ENCODE measurements at regions not wholly inside any gene's neighbourhood (a gene's known extent, or its start where the extent isn't known, plus 50 kb on each side); places are given as distances from the start of the nearest gene placed in this dataset.
A peak's percentile ranks its signal among the peaks of the same experiment; 100 is the strongest.
"Not testable (repeated sequence)": the region's sequence is repeated elsewhere in the genome, so short reads cannot be mapped to it uniquely, and the experiment has no call there.

- DNase-seq (no peak), ATAC-seq (no peak)
- 89% methylated on average over 2 of the region's 2 CpGs for WGBS
- Histone ChIP-seq H3K27me3 (ENCODE audit: control insufficient read depth, insufficient read depth) (no peaks in the 10 kb centered on the region), H3K9me3 (ENCODE audit: control insufficient read depth, low read length) (no peaks in the 10 kb centered on the region), H3K4me3 (ENCODE audit: low read length) (no peak overlapping the region), H3K27ac (ENCODE audit: low read length) (no peak overlapping the region), H3K4me1 (ENCODE audit: control insufficient read depth, insufficient read depth, low read length) (no peaks in the 10 kb centered on the region)
- intact Hi-C loops (cut with DNase I), result no loop called here
Measured at GRCh38 chr7:81404669-81405068, 365.2 kb downstream of the HGF start.

DNA sequence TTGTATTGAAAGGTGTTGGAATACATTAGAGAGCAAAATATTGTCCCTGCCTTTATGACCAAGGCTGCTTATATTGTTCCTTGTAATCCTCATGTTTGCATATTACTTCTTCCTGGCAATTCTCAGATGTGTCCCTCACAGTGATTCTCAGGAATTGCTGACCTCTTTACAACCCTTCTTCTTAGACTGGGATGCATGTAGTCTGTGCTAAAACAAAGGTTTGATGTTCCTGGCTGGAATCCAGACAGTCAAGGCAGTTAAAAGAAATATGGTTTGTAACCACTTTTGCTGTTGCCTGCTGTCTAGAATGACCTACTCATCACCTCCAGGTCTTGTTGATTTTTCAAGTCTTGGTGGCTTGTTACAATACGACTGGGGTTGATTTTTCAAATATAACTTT lies 367.6 kb downstream of the HGF start:
- no peaks in the 10 kb centered on the region for H3K9me3 ChIP-seq (ENCODE audit: control insufficient read depth, low read length)
- DNase-seq (no peak), ATAC-seq (no peak)
- intact Hi-C loops (cut with DNase I), result no loop called here
- H3K4me3 ChIP-seq (ENCODE audit: low read length), result no peak overlapping the region
- H3K4me1 ChIP-seq (ENCODE audit: control insufficient read depth, insufficient read depth, low read length), result no peaks in the 10 kb centered on the region
- no peak overlapping the region for H3K27ac ChIP-seq (ENCODE audit: low read length)
- 41% methylated on average over 1 of the region's 1 CpG for WGBS
- H3K27me3 ChIP-seq (ENCODE audit: control insufficient read depth, insufficient read depth), result no peaks in the 10 kb centered on the region

GRCh38 chr7:81399471-81399870 lies 370.4 kb downstream of the HGF start:
- intact Hi-C loops (cut with DNase I), result no loop called here
- DNase-seq (no peak), ATAC-seq (no peak)
- Histone ChIP-seq H3K27ac (ENCODE audit: low read length) (no peak overlapping the region), H3K9me3 (ENCODE audit: control insufficient read depth, low read length) (no peaks in the 10 kb centered on the region), H3K4me1 (ENCODE audit: control insufficient read depth, insufficient read depth, low read length) (no peaks in the 10 kb centered on the region), H3K4me3 (ENCODE audit: low read length) (no peak overlapping the region), H3K27me3 (ENCODE audit: control insufficient read depth, insufficient read depth) (no peaks in the 10 kb centered on the region)
- WGBS, result 49% methylated on average over 3 of the region's 3 CpGs

GRCh38 chr7:81394029-81394428 lies 375.8 kb downstream of the HGF start:
- Histone ChIP-seq H3K27me3 (ENCODE audit: control insufficient read depth, insufficient read depth) (no peaks in the 10 kb centered on the region), H3K27ac (ENCODE audit: low read length) (no peak overlapping the region), H3K4me3 (ENCODE audit: low read length) (no peak overlapping the region), H3K9me3 (ENCODE audit: control insufficient read depth, low read length) (no peaks in the 10 kb centered on the region), H3K4me1 (ENCODE audit: control insufficient read depth, insufficient read depth, low read length) (no peaks in the 10 kb centered on the region)
- 80% methylated on average over 2 of the region's 2 CpGs for WGBS
- no peak for DNase-seq
- intact Hi-C loops (cut with DNase I), result no loop called here
- ATAC-seq, result no peak

GRCh38 chr7:81393018-81393417 lies 376.8 kb downstream of the HGF start:
- H3K9me3 ChIP-seq (ENCODE audit: control insufficient read depth, low read length), result no peaks in the 10 kb centered on the region
- intact Hi-C loops (cut with DNase I), result no loop called here
- 77% methylated on average over 2 of the region's 2 CpGs for WGBS

DNA sequence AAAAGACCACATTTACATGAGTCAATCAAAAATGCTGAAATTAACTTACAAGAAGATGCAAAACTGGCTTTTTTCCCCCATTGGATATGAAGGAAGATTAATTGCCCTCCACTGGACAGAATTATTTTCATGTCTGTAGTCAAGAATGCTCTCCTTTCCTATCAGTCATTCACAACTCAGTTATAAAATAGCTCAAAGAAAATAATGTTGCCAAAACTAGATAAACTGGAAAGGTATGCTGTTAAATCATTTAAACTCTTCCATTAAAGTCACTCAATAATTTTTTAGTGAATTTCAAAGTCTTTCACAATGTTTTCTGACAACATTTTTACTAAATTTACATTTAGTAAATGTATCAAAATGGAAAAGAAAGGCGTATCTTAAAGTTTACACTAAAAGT lies 384.5 kb downstream of the HGF start:
- no peaks in the 10 kb centered on the region for H3K4me1 ChIP-seq (ENCODE audit: control insufficient read depth, insufficient read depth, low read length)
- ATAC-seq (no peak), DNase-seq (no peak)
- WGBS, result 94% methylated on average over 1 of the region's 1 CpG
- H3K9me3 ChIP-seq (ENCODE audit: control insufficient read depth, low read length), result no peaks in the 10 kb centered on the region
- no peak overlapping the region for H3K4me3 ChIP-seq (ENCODE audit: low read length)
- intact Hi-C loops (cut with DNase I), result no loop called here
- no peaks in the 10 kb centered on the region for H3K27me3 ChIP-seq (ENCODE audit: control insufficient read depth, insufficient read depth)
- no peak overlapping the region for H3K27ac ChIP-seq (ENCODE audit: low read length)

More at GRCh38 chr7:81393018-81393417, 376.8 kb downstream of the HGF start:
- Histone ChIP-seq H3K27ac (ENCODE audit: low read length) (no peak overlapping the region), H3K4me1 (ENCODE audit: control insufficient read depth, insufficient read depth, low read length) (no peaks in the 10 kb centered on the region), H3K27me3 (ENCODE audit: control insufficient read depth, insufficient read depth) (no peaks in the 10 kb centered on the region), H3K4me3 (ENCODE audit: low read length) (no peak overlapping the region)
- peak in 1 of 3 donors; percentile 14 for DNase-seq
- no peak for ATAC-seq

GRCh38 chr7:81383846-81384245 lies 386.0 kb downstream of the HGF start:
- no peaks in the 10 kb centered on the region for H3K9me3 ChIP-seq (ENCODE audit: control insufficient read depth, low read length)
- no peaks in the 10 kb centered on the region for H3K27me3 ChIP-seq (ENCODE audit: control insufficient read depth, insufficient read depth)
- no peaks in the 10 kb centered on the region for H3K4me1 ChIP-seq (ENCODE audit: control insufficient read depth, insufficient read depth, low read length)
- DNase-seq (no peak), ATAC-seq (no peak)
- H3K27ac ChIP-seq (ENCODE audit: low read length), result no peak overlapping the region
- H3K4me3 ChIP-seq (ENCODE audit: low read length), result no peak overlapping the region
- intact Hi-C loops (cut with DNase I), result no loop called here
- 68% methylated on average over 2 of the region's 2 CpGs for WGBS

DNA sequence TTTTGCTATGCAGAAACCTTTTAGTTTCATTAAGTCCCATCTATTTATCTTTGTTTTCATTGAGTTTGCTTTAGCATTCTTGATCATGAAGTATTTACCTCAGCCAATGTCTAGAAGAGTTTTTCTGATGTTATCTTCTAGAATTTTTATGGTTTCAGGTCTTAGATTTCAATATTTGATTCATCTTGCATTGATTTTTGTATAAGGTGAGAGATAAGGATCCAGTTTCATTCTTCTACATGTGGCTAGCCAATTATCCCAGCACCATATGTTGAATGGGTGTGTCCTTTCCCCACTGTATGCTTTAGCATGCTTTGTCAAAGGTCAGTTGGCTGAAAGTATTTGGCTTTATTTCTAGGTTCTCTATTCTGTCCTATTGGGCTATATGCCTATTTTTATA lies 395.2 kb downstream of the HGF start:
- ATAC-seq; H3K4me1 ChIP-seq (ENCODE audit: control insufficient read depth, insufficient read depth, low read length); intact Hi-C loops (cut with DNase I); H3K4me3 ChIP-seq (ENCODE audit: low read length); H3K9me3 ChIP-seq (ENCODE audit: control insufficient read depth, low read length); H3K27ac ChIP-seq (ENCODE audit: low read length); DNase-seq; H3K27me3 ChIP-seq (ENCODE audit: control insufficient read depth, insufficient read depth): not testable (repeated sequence)

DNA sequence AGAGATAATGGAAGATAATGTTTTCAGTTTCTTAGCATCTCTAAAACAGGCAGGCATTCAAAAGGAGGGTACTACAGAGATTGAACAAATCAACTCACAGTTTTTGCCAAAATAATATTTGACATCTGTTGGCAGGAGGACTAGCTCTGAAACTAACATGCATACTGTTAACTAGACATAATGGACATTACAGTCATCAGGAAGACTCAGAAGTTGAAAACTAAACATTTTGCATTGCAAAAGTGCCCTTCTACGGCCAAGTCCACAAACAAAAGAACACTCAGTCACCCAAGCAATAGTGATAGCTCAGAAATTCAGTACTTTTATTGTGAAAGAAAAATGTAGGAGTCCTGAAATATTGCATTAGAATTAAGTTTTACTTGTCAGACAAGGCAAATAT lies 399.0 kb downstream of the HGF start:
- Histone ChIP-seq H3K4me3 (ENCODE audit: low read length) (no peak overlapping the region), H3K4me1 (ENCODE audit: control insufficient read depth, insufficient read depth, low read length) (no peaks in the 10 kb centered on the region), H3K9me3 (ENCODE audit: control insufficient read depth, low read length) (no peaks in the 10 kb centered on the region), H3K27ac (ENCODE audit: low read length) (no peak overlapping the region), H3K27me3 (ENCODE audit: control insufficient read depth, insufficient read depth) (no peaks in the 10 kb centered on the region)
- 61% methylated on average over 1 of the region's 1 CpG for WGBS
- peak in 1 of 2 donors; percentile 47 for ATAC-seq
- DNase-seq, result no peak
- intact Hi-C loops (cut with DNase I), result no loop called here

DNA sequence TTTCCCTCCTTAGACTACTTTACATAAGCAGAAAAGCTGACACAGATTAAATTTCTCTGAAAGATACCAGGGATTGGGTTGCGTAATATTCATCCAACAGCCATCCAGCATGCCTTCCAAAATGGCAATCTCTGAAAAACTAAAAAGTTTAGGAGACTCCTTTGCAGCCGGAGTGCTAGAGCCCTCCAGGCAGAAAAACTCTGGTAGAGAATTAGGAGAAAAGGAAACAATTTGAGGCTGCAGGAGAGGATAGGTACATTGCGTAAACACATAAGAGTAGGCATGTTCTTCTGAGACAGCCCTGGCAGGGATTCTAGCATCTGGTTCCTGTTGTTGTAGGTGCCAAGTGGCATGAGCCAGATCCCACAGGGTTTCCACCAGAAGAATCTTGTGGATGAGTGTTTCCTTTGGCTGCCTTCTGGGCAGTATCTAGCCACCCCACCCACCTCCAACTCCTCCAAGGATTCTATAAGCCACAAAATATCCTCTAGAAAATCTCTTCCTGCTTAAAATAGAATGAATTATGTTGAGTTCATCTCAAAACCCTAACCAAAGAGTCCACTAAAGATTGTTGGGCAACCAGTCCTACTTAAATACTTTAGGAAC lies 402.4 kb downstream of the HGF start:
- WGBS, result 63% methylated on average over 3 of the region's 3 CpGs
- Histone ChIP-seq H3K4me1 (ENCODE audit: control insufficient read depth, insufficient read depth, low read length) (no peaks in the 10 kb centered on the region), H3K4me3 (ENCODE audit: low read length) (no peak overlapping the region), H3K27ac (ENCODE audit: low read length) (no peak overlapping the region), H3K27me3 (ENCODE audit: control insufficient read depth, insufficient read depth) (no peaks in the 10 kb centered on the region), H3K9me3 (ENCODE audit: control insufficient read depth, low read length) (no peaks in the 10 kb centered on the region)
- intact Hi-C loops (cut with DNase I), result no loop called here
- DNase-seq (peak; percentile 44 to 71 (median 52)), ATAC-seq (peak; percentile 57 to 76)

- Histone ChIP-seq H3K4me1 (ENCODE audit: control insufficient read depth, insufficient read depth, low read length) (no peaks in the 10 kb centered on the region), H3K4me3 (ENCODE audit: low read length) (no peak overlapping the region), H3K27me3 (ENCODE audit: control insufficient read depth, insufficient read depth) (no peaks in the 10 kb centered on the region), H3K27ac (ENCODE audit: low read length) (no peak overlapping the region), H3K9me3 (ENCODE audit: control insufficient read depth, low read length) (no peaks in the 10 kb centered on the region)
- no peak for DNase-seq
- intact Hi-C loops (cut with DNase I), result no loop called here
- ATAC-seq, result no peak
Measured at GRCh38 chr7:81366546-81366945, 403.3 kb downstream of the HGF start.

- H3K4me3 ChIP-seq (ENCODE audit: low read length), result no peak overlapping the region
- no peaks in the 10 kb centered on the region for H3K27me3 ChIP-seq (ENCODE audit: control insufficient read depth, insufficient read depth)
- no peak for DNase-seq
- 69% methylated on average over 2 of the region's 2 CpGs for WGBS
- H3K4me1 ChIP-seq (ENCODE audit: control insufficient read depth, insufficient read depth, low read length), result no peaks in the 10 kb centered on the region
- intact Hi-C loops (cut with DNase I), result no loop called here
- H3K9me3 ChIP-seq (ENCODE audit: control insufficient read depth, low read length), result no peaks in the 10 kb centered on the region
- no peak for ATAC-seq
- H3K27ac ChIP-seq (ENCODE audit: low read length), result no peak overlapping the region
Measured at GRCh38 chr7:81361769-81362312, 408.0 kb downstream of the HGF start.

Data from right cardiac atrium (tissue), 5 donors.